ENCODE measurements at regions not wholly inside any gene's neighbourhood (a gene's known extent, or its start where the extent isn't known, plus 50 kb on each side); places are given as distances from the start of the nearest gene placed in this dataset.

DNA sequence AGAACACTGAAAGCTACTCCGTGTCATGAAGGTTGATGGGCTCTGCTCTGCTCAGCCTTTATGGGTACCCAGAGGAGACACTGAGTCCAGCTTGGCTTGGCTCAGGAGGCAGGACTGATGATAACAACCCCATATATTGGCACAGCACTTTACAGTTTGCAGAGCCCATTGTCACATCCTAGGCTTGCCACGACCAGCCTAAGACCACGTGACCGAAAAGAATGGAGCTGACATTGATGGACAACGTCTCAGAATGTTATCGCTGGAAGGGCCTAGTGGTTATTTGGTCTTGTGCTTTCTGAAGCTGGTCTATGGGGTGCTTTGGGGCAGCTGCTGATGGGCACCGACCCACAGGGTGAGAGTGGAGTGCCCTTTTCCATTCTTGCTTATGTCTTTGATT lies 72.9 kb upstream of the RUNX3 start:
- no peak for DNase-seq (ENCODE audit: low read depth)

DNA sequence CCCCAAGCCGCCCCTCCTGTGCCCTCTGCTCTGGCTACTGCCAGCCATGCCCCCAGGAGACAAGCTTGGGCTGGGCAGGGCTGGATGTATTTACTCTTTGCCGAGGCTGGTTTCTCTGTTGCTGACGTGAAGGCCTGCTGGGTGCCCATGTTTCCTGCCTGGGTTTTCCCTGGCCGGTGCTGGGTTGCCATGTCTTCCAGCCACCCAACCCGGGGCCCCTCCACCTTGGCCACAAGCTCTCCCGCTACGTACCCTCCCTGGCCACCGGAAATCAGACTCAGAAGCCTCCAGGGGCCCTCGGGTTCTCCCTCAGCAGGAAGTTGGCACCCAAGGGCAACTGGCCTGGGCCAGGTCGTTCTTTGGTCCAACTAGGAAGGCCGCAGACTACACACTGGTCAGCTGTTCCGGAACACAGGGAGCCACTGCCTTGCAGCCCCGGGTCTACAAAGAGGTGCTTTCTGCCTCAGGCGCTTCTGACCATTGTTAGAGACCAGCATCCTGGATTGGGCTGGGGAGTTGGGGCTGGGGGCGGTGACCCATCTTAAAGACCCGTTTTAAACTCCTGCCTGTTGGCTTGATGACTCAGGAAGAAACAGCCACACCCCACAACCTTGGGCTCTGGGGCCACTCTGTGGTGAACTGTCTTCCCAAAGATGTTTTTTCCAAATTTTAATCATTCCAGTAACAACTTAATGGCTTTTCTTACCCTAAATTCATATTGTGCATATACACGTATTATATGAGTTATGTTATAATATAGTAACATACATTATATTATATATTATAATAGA lies 71.2 kb upstream of the RUNX3 start:
- no peak for DNase-seq (ENCODE audit: low read depth)

DNA sequence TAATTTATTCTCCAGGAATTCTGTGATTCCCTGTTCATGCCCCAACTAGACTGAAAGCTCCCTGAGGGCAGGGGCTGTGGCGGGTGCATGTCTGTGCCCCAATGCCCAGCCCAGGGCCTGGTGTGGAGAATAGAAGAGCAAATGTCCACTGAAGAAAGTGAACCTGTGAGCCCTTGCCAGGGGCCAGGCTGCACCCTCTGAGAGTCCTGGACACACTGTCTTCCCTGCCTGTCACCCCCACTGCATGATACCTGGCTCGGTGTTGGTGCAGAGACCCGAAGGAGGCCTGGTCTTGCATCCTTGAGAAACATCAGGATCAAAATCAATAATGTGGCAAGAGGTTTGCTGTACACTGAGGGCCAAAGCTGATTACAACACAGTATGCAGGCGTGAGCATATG lies 69.8 kb upstream of the RUNX3 start:
- DNase-seq (ENCODE audit: low read depth): no peak

DNA sequence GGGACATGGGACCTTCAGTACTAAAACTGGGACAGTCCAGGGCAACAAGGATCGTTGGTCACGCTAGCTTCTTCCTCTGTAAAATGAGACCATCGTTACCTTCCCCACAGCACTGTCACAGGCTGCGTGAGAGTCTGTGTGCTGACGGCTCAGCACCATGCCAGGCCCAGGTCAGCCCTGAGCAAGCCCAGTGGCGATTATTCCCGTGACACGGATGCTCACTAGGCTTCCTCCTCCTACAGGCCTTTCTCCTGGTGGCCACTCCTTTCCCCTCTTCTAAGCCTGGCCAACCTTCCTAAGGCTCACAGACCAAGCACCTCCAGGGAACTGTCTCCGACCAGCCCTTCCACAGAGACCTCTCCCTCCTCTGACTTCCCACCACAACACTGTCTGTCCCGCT lies 69.3 kb upstream of the RUNX3 start:
- no peak for DNase-seq (ENCODE audit: low read depth)

DNA sequence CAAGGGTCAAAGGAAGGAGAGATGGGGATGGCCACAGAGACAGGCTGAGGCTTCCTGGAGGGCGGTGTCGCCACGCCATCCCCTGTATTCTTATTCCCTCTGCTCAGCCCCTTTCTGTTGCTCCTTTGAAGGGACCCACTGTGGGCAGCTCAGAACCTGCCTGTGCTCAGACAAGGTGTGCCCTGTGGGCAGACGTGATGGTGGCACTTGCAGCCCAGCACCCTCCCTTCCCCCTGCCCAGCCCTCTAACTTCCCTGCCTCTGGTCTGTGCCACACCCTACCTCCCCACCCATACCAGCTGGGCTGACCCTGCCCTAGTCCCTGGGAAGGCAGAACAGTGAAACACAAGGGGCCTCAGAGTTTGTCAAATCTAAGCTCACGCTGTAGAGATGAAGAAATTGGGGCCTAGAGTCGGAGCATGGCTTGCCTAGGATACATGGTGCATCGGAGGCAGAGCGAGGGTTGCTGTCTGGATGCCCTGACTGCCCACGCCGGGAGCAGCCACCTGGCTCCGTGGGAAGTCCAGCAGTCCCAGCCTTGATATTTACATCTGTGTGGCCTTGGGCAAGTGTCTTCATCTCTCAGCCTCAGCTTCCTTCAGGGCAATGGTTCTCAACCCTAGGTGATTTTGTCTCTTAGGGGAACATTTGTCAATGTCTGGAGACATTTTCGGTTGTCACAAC lies 68.6 kb upstream of the RUNX3 start:
- no peak for DNase-seq (ENCODE audit: low read depth)

DNA sequence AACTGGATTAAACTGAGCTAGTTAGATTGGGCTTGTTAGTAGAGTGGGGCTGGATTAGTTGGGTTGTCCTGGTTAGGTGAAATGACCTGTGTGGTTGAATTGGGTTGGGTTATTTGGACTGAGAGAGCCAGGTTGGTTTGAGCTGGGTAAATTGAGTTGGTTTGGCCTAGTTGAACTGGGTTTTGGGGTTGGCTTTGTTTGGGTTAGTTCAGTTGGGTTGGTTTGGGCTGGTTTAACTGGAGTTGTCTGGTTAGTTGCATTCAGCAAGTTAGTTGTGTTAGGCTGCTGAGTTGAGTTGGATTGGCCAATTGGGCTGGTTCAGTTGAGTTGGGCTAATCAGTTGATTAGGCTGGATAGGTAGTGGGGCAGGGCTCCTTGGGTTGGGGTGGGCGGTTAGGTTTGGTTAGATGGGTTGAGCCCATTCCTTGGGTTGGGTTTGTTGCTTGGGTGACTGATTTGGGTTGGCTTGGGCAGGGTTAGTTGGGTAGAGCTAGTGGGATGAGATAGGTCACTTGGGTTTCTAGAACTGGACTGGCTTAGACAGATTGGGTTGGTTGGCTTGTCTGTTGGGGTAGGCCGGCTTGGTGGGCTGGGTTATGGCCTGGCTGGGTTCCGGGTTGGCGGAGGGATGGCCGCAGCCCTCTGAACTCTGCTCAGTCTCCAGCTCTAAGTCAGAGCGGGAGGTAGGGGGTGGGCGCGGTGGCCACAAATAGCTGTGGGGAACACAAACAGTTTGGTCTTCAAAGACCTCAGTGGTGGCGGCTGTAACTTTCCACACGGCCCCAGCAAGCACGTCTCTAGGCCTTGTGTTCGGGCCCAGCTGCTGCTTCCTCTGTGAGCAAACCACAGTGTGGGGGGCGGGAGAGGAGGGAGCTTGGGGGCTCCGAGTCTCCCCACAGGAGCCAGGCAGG lies 67.2 kb upstream of the RUNX3 start:
- no peak for DNase-seq (ENCODE audit: low read depth)

DNA sequence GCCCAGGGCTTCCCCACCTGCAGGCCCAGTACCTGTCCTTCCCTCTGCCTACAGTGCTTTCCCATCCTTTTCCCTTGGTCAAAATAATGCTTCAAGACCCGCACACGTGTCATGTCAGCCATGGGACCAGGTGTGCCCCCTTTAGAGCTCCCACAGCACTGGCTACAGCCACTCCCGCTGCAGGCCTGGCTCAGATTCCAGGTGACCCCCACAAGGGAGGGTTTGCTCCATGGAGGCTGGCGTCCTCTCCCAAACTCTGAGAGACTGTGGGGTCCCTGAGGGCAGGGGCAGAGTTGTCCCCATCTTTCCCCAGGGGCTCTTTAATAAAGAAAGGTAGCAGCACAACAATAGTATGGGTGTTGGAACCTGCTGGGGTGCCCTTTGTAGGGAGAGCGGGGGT lies 66.4 kb upstream of the RUNX3 start:
- DNase-seq (ENCODE audit: low read depth): no peak

DNA sequence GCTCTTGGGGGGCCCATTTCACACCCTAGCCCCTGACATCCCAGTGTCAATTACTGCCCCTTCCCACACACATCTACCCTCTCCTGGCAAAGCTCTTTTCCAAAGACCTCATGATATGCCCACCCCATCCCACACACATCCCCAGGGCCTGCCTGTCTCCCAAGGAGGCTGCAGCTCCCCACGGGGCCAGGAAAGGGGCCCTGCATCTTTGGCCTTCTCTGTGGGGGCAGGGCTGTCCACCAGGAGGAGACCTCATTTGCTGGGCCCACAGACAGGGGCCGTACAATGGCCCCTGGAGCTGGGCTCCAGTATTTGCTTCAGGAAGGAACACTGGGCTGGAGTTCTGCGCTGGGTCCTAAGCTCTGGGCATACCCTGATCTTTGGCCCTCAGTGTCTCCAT lies 65.6 kb upstream of the RUNX3 start:
- no peak for DNase-seq (ENCODE audit: low read depth)

DNA sequence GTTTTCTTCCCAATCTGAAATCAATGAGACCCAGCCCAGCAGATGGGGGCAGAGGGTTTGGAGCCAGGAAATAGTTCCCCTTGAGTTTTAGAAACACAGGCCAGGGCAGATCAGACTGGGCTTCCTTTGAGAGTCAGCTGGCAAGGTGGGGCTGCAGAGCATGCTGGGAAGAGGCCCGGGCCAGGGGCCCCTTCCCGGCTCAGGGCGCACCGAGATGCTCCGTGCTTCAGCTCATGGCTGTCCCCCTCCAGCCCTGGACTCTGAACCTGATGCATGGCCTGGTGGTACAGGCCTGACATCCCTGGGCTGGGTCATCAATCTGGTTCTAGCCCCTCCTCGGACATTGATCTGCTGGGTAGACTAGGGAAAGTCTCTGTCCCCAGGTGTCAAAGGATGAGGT lies 65.1 kb upstream of the RUNX3 start:
- DNase-seq (ENCODE audit: low read depth): no peak

DNA sequence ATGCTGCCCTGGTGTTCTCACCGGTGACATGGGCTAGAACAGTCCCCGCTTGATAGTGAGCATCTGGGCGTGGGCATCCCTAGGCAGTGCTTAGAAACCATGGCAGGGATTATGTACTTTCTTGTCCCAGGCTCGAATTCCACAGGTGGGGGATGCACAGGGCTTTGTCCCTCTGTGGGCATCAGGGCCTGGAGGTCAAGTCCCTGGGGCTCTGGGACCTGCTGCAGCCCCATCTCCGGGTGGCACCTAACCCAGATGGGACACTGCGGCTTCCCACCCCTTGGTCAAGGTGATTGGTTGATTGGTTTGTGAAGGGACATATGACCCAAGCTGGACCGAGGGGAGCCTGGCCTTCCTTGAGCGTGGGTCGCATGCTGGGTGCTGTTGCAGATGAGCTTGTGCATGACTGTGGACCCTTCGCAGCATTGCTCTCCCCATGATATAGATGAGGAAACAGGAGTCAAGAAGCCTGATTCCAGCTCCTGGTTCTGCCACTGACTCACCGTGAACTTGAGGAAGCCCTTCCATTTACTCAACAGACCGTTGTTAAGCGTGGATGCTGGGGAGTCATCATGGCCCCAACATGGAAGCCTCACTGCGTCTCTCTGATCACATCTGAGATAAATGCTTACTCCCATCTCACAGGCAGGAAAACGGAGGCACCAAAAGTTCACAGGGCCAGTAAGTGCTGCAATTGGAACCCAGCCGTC lies 64.0 kb upstream of the RUNX3 start:
- DNase-seq (ENCODE audit: low read depth): no peak

DNA sequence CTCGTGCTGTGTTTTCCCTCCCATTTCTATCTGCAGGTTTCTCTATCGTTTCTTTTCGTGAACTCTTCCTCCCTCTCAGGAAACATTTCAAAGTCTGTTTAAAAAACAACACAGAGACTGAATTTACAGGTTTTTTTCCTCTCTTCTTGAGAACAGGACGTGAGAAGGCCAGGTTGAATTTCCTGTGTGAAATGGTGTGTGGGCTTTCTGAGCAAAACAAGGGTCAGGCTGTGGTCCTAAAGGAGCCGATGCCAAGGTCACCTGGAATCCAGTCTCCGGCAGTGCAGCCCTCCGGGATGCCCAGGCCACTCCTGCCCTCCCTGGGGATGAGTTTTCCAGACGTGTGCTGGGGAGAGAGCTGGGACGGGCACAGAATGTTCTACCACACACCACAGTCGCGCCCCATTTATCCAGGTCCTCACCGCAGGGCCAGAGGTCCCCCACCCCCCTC lies 62.7 kb upstream of the RUNX3 start:
- DNase-seq (ENCODE audit: low read depth): no peak

DNA sequence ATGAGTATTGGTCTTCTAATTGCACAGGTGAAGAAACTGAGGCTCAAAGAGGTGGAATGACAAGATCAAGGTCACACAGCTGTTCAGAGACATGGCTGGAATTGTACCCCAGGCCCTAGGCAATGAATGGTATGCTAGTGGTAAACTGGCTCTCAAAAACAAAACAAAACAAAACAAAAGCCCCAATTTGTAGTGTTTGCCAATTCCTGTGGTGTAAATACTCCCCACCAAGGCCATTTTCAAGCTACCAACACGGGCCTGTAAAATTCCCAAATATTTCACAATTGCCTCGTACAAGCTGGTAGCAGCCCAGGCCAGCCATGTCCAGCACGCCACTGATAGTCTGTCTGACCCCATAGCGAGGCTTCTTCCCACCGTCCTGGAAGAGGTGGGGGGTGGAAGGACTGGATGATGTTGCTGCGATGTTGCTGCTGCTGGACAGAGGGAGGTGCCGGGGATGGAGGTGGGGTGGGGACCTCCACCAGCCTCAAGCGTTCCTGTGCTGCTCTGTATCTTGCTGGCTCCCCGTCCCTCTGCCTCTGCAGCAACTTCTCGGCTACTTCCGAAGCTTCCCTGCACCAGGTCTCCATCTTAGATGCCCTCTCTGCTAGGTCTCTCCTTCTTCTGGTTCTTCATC lies 62.2 kb upstream of the RUNX3 start:
- DNase-seq (ENCODE audit: low read depth): no peak

DNA sequence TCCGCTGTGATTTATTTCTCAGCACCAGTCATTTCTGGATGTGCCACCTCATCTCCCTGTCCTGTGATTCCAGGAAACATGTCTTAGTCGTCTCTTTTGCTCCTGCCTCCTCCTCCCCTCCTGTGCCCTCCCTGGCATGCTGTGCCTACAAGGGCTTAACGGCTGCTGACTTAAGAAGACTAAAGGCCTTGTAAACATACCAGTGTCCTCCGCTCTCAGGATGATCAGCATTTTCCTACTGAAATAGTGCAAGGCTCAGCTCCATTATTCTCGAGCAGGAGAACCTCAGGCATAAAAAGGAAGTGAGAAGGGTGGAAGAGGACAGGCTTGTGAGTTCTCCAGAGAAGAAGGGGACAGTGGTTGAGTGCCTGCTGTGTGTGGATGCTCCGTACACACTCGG lies 61.6 kb upstream of the RUNX3 start:
- no peak for DNase-seq (ENCODE audit: low read depth)

DNA sequence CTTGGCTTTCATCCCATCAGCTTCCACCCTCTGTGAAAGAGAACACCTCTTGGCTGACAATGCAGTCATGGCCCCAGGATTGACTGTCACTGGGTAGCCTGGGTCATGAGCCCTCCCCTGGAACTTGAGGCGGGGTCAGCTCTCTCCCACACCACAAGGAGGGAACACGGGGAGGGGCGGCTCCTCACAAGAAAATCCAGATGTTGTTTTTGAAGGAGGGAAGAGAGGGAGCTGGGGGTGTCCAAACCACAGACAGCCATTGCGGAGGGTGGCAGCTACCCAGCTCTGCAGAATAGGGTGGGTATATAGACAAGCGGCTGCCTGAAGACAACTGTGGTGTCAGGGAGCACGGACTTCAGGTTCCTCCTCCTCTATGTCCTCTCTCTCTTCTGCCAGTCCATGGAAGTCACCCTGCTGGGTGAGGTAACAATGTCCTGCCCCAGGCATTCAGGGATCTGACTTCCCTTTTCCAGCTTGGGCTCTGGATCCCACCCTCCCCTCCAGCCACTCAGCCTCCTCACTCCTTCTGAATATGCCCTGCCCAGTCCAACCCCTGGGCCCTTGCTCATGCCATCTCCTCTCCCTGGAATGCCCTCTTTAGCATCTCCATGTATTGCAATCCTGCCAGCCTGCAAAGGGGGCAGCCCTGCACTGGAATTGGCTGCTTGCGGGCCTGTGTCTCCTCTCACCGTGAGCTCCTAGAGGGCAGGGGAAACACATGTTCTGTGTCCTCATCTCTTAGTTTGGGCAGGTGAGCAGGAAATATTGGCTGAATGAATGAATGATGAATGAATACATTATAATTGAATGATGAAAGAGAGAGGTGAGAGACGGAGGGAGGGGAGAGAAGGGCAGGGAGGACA lies 60.9 kb upstream of the RUNX3 start:
- no peak for DNase-seq (ENCODE audit: low read depth)

DNA sequence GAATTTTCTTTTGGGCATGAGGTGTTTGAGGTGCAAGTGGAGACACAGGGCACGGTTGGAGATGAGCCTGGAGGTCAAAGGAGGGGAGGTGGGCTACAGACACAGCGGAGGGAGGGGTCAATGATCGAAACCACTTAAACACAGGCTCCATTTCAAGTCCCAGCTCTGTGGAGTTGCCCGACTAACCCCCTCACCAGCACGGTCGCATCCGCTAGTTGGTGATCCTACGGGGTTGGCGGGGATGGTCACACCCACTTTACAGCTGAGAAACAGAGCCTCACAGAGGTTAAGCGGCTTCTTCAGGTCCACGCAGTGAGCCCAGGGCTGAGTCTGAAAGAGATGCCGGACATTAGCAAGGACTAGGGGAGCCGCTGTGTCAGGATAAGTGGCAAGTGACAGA lies 60.1 kb upstream of the RUNX3 start:
- DNase-seq (ENCODE audit: low read depth): no peak

DNA sequence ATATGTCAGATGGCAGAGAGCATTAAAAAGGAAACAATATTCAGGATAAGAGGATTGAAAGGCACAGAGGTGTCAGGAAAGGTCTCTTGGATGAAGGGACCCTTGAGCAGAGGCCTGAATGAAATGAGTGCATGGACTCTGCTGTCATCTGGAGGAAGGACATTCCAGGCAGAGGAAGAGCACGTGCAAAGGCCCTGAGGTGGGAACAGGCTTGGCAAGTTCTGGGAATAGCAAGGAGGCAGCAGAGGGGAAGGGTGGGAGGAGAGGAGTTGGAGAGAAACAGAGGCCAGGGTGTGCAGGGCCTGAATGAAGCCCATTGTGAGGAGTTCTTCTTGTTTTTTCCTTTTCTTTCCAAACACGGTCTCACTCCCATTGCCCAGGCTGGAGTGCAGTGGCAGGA lies 59.0 kb upstream of the RUNX3 start:
- DNase-seq (ENCODE audit: low read depth): no peak

DNA sequence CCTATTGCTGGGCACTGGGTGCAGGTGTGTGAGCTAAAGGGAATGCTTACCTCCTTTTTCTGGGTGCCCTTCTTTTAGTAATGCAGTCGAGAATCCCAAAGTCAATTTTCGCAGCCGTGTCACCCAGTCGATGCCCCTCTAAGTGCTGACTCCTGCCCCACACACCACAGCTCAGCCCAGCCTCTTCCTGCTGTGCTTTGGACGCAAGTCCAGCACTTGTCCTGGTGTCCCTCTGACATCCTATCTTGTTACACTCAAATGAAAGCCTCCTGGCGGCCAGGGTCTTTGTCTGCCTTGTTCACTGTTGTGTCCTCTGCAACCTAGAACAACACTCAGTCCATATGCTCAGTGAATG lies 58.5 kb upstream of the RUNX3 start:
- DNase-seq (ENCODE audit: low read depth): no peak

DNA sequence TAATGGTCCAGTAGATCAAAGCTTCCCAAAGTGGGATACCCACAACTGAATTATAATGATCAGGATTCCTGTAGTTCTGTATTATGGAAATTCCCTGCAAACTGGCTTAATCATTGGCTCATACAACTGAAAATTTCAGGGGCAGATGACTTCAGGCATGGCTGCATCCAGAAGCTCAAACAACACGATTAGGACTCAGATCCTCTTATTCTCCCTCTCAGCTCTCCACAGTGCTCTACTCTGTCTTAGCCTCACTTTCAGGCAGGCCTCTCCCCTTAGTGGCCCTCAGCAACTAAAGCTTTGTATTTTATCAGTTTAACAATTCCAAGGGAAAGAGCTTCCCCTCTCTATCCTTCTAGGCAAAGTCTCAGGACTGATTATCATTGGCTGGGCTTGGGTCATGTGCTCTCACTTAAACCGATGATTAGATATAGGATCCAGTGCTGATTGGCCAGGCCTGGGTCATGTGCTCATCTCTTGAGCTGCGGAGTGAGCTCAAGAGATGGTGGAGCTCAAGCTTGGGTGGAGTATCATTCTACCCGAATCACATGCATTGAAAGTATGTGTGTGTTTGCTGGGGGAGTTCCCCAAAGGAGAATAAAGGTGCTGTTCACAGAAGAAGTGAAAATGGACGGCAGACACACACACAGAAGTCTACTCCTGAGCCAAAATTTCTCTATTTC lies 57.9 kb upstream of the RUNX3 start:
- DNase-seq (ENCODE audit: low read depth): no peak

DNA sequence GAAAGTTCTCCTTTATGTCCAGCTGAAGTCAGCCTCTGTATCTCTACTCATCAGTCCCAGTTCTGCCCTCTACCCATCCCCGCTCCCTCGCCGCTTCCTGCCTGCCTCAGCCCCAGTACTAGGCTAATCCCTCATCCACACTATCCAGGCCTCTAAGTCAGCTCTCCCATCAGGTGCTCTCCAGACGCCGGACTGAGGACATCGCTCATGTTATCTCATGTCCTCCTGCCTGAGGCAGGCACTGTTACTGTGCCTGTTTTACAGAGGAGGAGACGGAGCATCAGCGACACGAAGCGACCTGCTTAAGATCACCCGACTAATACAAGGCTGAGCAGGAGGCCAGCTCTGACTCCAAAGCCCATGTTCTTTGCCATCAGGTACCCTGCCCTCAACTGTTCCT lies 57.3 kb upstream of the RUNX3 start:
- no peak for DNase-seq (ENCODE audit: low read depth)

DNA sequence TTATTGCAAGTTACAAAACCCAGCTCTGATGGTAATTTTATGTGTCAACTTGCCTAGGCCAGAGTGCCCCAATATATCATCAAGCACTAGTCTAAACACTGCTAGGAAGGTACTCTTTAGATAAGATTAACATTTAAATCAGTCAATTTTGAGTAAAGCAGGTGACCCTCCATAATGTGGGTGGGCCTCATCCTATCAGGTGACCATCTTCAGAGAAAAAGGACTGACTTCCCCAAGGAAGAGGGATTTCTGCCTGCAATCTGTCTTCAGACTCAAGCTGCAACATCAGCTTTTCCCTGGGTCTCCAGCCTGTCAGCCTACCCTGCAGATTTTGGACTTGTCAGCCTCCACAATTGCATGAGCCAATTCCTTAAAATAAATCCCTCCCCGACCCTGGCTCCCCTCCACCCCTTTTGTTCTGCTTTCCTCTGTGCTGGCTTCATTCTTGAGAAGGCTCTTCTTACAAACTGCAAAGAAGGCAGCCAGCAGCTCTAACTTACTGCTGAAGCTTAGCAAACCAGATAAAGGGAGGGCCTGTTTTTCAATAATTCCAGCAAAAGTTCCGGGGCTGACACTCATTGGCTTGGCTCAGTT lies 56.4 kb upstream of the RUNX3 start:
- DNase-seq (ENCODE audit: low read depth): no peak

All from stromal cell of bone marrow (primary cell).